IPS-NIHi7 (cell line): ENCODE measurements at regions not wholly inside any gene's neighbourhood (a gene's known extent, or its start where the extent isn't known, plus 50 kb on each side); places are given as distances from the start of the nearest gene placed in this dataset.

Experiments used
- DNase-seq: peaks from one replicate; pipeline ENCODE4 v3.0.0; 2012; ENCODE audit warnings: mixed read lengths; ENCODE audit errors: extremely low spot score

GRCh38 chr1:188281921-188282320 is 1453.2 kb downstream of the PLA2G4A start:
- no peak for DNase-seq

- DNase-seq, result no peak
Observed at GRCh38 chr1:188295157-188295556, 1466.4 kb downstream of the PLA2G4A start.

- no peak for DNase-seq
Observed at GRCh38 chr1:188302746-188303145, 1474.0 kb downstream of the PLA2G4A start.

GRCh38 chr1:188314557-188315137 is 1485.9 kb downstream of the PLA2G4A start:
- DNase-seq, result no peak

GRCh38 chr1:188317894-188318293 is 1489.1 kb downstream of the PLA2G4A start:
- no peak for DNase-seq

- no peak for DNase-seq
Observed at GRCh38 chr1:188325211-188325610, 1496.5 kb downstream of the PLA2G4A start.

DNA sequence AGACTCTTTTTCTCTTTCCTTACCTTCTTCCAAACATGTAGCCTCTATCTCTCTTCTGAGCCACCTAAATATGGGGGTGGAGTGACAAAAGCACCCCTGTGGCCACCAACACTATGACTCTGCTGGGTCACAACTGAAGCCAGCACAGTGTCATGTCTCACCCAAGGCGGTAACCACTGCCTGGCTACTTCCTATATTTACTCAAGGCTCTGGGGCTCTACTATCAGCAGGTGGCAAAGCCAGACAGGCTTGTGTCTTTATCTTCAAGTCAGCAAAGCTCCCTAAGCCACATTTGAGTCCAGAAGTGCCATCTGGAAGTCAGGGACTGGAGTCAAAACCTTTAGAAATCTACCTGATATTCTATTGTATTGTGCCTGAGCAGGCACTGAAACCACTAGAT is 1515.2 kb downstream of the PLA2G4A start:
- DNase-seq, result no peak

DNA sequence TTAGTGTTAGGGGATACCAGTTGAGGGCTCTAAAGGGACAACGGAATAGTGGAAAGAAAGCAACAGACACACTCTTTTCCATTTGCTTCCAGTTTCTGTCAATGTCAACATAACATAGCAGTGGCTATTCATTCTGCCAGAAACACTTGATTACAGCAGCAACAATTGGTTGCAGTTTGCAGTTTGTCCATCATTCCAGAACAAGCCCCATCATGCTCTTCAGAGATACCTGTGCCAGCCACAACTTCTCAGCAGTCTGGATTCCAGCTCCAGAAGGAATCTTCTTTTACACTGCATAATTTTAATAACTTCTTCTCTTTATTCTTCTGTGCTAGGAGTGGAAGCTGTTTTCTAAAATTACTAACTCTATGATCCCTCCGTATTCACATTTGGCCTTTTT is 1521.4 kb downstream of the PLA2G4A start:
- no peak for DNase-seq

GRCh38 chr1:188355082-188355481 is 1526.3 kb downstream of the PLA2G4A start:
- DNase-seq, result no peak

- no peak for DNase-seq
Observed at GRCh38 chr1:188355847-188356246, 1527.1 kb downstream of the PLA2G4A start.

GRCh38 chr1:188359315-188359714 is 1530.6 kb downstream of the PLA2G4A start:
- DNase-seq, result no peak

GRCh38 chr1:188363943-188364342 is 1535.2 kb downstream of the PLA2G4A start:
- no peak for DNase-seq

GRCh38 chr1:188364927-188365449 is 1536.2 kb downstream of the PLA2G4A start:
- DNase-seq, result no peak

- DNase-seq, result no peak
Observed at GRCh38 chr1:188365874-188366273, 1537.1 kb downstream of the PLA2G4A start.

- no peak for DNase-seq
Observed at GRCh38 chr1:188367661-188368060, 1538.9 kb downstream of the PLA2G4A start.

GRCh38 chr1:188371295-188371806 is 1542.6 kb downstream of the PLA2G4A start:
- no peak for DNase-seq

DNA sequence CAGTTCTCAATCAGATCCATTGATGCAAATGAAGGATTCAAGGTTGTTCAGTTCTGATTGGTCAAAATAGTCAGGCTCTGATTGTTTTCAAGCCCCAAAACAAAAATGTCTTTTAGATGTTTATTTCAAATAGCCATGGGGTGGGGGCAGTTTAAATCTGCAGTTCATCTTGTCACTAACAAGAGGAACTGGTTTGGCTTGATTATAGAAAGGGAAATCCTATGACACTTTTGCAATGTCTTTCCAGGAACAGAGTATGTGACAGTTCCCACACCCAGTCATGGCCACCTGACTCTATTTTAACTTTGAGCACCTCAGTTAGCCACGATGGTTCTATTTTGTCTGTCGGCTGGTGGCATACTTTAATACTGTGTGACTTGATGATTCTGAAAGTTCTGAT is 1544.1 kb downstream of the PLA2G4A start:
- no peak for DNase-seq

DNA sequence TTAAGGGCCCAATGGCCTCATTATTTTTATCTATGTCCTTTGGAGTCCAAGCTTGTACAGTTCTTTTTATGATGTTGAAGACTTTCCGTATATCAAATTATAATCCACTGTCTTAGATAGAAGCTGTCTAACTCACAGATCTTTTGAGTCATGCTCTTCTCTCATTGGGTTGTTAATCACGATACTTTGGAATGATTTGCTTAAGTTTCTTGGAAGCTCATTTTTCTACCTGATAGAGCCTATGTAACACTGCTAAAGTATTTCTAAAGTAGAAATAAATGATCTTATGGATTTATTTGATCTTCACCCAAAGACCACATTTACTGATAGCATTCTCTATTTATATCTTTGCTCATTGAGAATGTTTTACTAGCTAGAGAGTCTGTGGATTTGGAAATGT is 1554.1 kb downstream of the PLA2G4A start:
- DNase-seq, result no peak

GRCh38 chr1:188386161-188386560 is 1557.4 kb downstream of the PLA2G4A start:
- no peak for DNase-seq

- DNase-seq, result no peak
Observed at GRCh38 chr1:188386666-188387065, 1557.9 kb downstream of the PLA2G4A start.

DNA sequence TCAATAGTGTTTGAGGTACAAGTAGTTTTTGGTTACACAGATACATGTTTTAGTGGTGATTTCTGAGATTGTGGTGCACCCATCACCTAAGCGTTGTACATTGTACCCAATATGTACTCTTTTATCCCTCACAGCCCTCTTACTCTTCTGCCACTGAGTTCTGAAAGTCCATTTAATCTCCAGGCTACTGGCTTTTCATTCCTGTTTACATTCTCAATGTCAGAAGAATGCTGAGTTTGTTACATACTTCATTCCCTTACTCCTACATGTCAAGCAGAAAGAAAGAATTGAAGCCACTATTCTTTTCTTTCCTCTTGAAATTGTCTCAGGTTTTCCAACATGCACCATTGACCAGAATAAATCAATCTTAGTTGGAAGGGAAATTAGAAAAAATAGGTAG is 1565.9 kb downstream of the PLA2G4A start:
- no peak for DNase-seq

DNA sequence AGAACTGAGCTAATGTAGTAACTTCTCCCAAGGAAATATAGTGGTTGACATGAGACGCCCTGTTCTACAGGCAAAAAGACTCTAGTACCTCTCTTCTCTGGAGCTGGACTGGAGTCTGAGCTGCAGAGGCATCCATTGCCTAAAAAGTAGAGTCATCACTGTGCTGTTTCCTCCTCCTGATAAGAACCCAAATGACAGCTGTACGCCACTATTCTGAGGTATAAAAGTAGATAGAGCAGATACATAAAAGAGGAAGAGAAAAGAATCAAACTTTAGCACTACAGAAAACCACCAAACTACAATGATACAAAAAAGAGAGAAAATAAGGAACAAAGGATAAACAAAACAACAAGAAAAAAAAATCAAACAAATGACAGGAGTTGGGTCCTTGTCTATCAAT is 1568.8 kb downstream of the PLA2G4A start:
- DNase-seq, result no peak

GRCh38 chr1:188402986-188403385 is 1574.2 kb downstream of the PLA2G4A start:
- DNase-seq, result no peak

- DNase-seq, result no peak
Observed at GRCh38 chr1:188406636-188407035, 1577.9 kb downstream of the PLA2G4A start.
